ENCODE measurements at regions not wholly inside any gene's neighbourhood (a gene's known extent, or its start where the extent isn't known, plus 50 kb on each side); places are given as distances from the start of the nearest gene placed in this dataset.
A peak's percentile ranks its signal among the peaks of the same experiment; 100 is the strongest.

- Mint-ChIP-seq H3K4me1 (ENCODE audit: low read depth) (peaks cover 19% of the 10 kb centered on the region), H3K27me3 (ENCODE audit: low read depth) (no peaks in the 10 kb centered on the region), H3K4me3 (no peak overlapping the region), H3K36me3 (ENCODE audit: low read depth) (no peaks in the 10 kb centered on the region), H3K27ac (peak overlapping the region; percentile 77), H3K9me3 (no peaks in the 10 kb centered on the region)
- peak; percentile 38 for DNase-seq
- intact Hi-C loops (cut with micrococcal nuclease) = loop anchor here (1.0 to 2.0 kb wide), 3 partner anchors 61 to 125 kb away; no protein-coding TSS in a partner anchor
- CTCF ChIA-PET = no interaction called here
Observed at GRCh38 chr6:149209871-149210775, 107.4 kb upstream of the TAB2 start.

- no peaks in the 10 kb centered on the region for H3K27me3 Mint-ChIP-seq (ENCODE audit: low read depth)
- peak overlapping the region; percentile 77 for H3K27ac Mint-ChIP-seq
- intact Hi-C loops (cut with micrococcal nuclease) = loop anchor here (1.0 to 2.0 kb wide), 4 partner anchors 21 to 126 kb away; no protein-coding TSS in a partner anchor
- CTCF ChIA-PET = interaction anchor here (0.6 kb wide), 1 partner anchor 224 kb away, joined by 6 read pairs; no protein-coding TSS in a partner anchor
- peak; percentile 57 for DNase-seq
- H3K36me3 Mint-ChIP-seq (ENCODE audit: low read depth) = no peaks in the 10 kb centered on the region
- H3K9me3 Mint-ChIP-seq = no peaks in the 10 kb centered on the region
- H3K4me3 Mint-ChIP-seq = no peak overlapping the region
- peaks cover 19% of the 10 kb centered on the region for H3K4me1 Mint-ChIP-seq (ENCODE audit: low read depth)
Observed at GRCh38 chr6:149211046-149211571, 106.4 kb upstream of the TAB2 start.

GRCh38 chr6:149212206-149212605, 105.3 kb upstream of the TAB2 start:
- CTCF ChIA-PET = no interaction called here
- Mint-ChIP-seq H3K4me3 (no peak overlapping the region), H3K9me3 (no peaks in the 10 kb centered on the region), H3K27ac (peak overlapping the region; percentile 33), H3K36me3 (ENCODE audit: low read depth) (no peaks in the 10 kb centered on the region), H3K27me3 (ENCODE audit: low read depth) (no peaks in the 10 kb centered on the region), H3K4me1 (ENCODE audit: low read depth) (peaks cover 25% of the 10 kb centered on the region)
- DNase-seq = peak; percentile 23
- intact Hi-C loops (cut with micrococcal nuclease) = loop anchor here (1.0 to 2.0 kb wide), 4 partner anchors 22 to 179 kb away; no protein-coding TSS in a partner anchor

- H3K4me3 Mint-ChIP-seq = no peak overlapping the region
- intact Hi-C loops (cut with micrococcal nuclease) = loop anchor here (1.0 to 2.0 kb wide), 4 partner anchors 21 to 180 kb away; no protein-coding TSS in a partner anchor
- peak; percentile 53 for DNase-seq
- peaks cover 29% of the 10 kb centered on the region for H3K4me1 Mint-ChIP-seq (ENCODE audit: low read depth)
- H3K27ac Mint-ChIP-seq = no peak overlapping the region
- H3K9me3 Mint-ChIP-seq = no peaks in the 10 kb centered on the region
- CTCF ChIA-PET = interaction anchor here (0.5 kb wide), 1 partner anchor 107 kb away, joined by 3 read pairs; no protein-coding TSS in a partner anchor
- H3K36me3 Mint-ChIP-seq (ENCODE audit: low read depth) = no peaks in the 10 kb centered on the region
- H3K27me3 Mint-ChIP-seq (ENCODE audit: low read depth) = no peaks in the 10 kb centered on the region
Observed at GRCh38 chr6:149212892-149213801, 104.4 kb upstream of the TAB2 start.

- intact Hi-C loops (cut with micrococcal nuclease) = loop anchor here (2.0 kb wide), 2 partner anchors 63 to 181 kb away; no protein-coding TSS in a partner anchor
- Mint-ChIP-seq H3K9me3 (no peaks in the 10 kb centered on the region), H3K4me1 (ENCODE audit: low read depth) (peaks cover 36% of the 10 kb centered on the region), H3K27me3 (ENCODE audit: low read depth) (no peaks in the 10 kb centered on the region), H3K4me3 (no peak overlapping the region), H3K36me3 (ENCODE audit: low read depth) (no peaks in the 10 kb centered on the region), H3K27ac (no peak overlapping the region)
- DNase-seq = no peak
- CTCF ChIA-PET = no interaction called here
Observed at GRCh38 chr6:149213829-149214228, 103.7 kb upstream of the TAB2 start.

- DNase-seq = no peak
- CTCF ChIA-PET = interaction anchor here (0.6 to 2.8 kb wide), 4 partner anchors 9 to 215 kb away, joined by 3 to 11 read pairs (median 3); no protein-coding TSS in a partner anchor
- Mint-ChIP-seq H3K4me1 (ENCODE audit: low read depth) (peaks cover 19% of the 10 kb centered on the region), H3K4me3 (no peak overlapping the region), H3K27ac (no peak overlapping the region), H3K36me3 (ENCODE audit: low read depth) (no peaks in the 10 kb centered on the region), H3K27me3 (ENCODE audit: low read depth) (no peaks in the 10 kb centered on the region), H3K9me3 (no peaks in the 10 kb centered on the region)
- intact Hi-C loops (cut with micrococcal nuclease) = no loop called here
Observed at GRCh38 chr6:149216459-149216858, 101.1 kb upstream of the TAB2 start.

GRCh38 chr6:149217466-149217888, 100.0 kb upstream of the TAB2 start:
- no peak for DNase-seq
- H3K27me3 Mint-ChIP-seq (ENCODE audit: low read depth) = no peaks in the 10 kb centered on the region
- no peak overlapping the region for H3K4me3 Mint-ChIP-seq
- H3K4me1 Mint-ChIP-seq (ENCODE audit: low read depth) = peaks cover 19% of the 10 kb centered on the region
- no peaks in the 10 kb centered on the region for H3K36me3 Mint-ChIP-seq (ENCODE audit: low read depth)
- no peaks in the 10 kb centered on the region for H3K9me3 Mint-ChIP-seq
- CTCF ChIA-PET = interaction anchor here (1.2 kb wide), 1 partner anchor 174 kb away, joined by 3 read pairs; no protein-coding TSS in a partner anchor
- intact Hi-C loops (cut with micrococcal nuclease) = no loop called here
- H3K27ac Mint-ChIP-seq = no peak overlapping the region

- CTCF ChIA-PET = interaction anchor here (0.9 kb wide), 1 partner anchor 213 kb away, joined by 3 read pairs; no protein-coding TSS in a partner anchor
- Mint-ChIP-seq H3K9me3 (no peaks in the 10 kb centered on the region), H3K36me3 (ENCODE audit: low read depth) (no peaks in the 10 kb centered on the region), H3K27ac (peak overlapping the region; percentile 32), H3K4me1 (ENCODE audit: low read depth) (peaks cover 22% of the 10 kb centered on the region), H3K4me3 (no peak overlapping the region), H3K27me3 (ENCODE audit: low read depth) (no peaks in the 10 kb centered on the region)
- DNase-seq = no peak
- intact Hi-C loops (cut with micrococcal nuclease) = no loop called here
Observed at GRCh38 chr6:149218471-149218870, 99.0 kb upstream of the TAB2 start.

- CTCF ChIA-PET = interaction anchor here (0.9 kb wide), 1 partner anchor 213 kb away, joined by 3 read pairs; no protein-coding TSS in a partner anchor
- H3K4me3 Mint-ChIP-seq = no peak overlapping the region
- H3K27ac Mint-ChIP-seq = no peak overlapping the region
Observed at GRCh38 chr6:149218915-149219314, 98.6 kb upstream of the TAB2 start.

GRCh38 chr6:149220882-149221773, 96.4 kb upstream of the TAB2 start:
- no peak overlapping the region for H3K4me3 Mint-ChIP-seq
- no peaks in the 10 kb centered on the region for H3K9me3 Mint-ChIP-seq
- CTCF ChIA-PET = no interaction called here

More at GRCh38 chr6:149218915-149219314, 98.6 kb upstream of the TAB2 start:
- no peaks in the 10 kb centered on the region for H3K27me3 Mint-ChIP-seq (ENCODE audit: low read depth)
- H3K36me3 Mint-ChIP-seq (ENCODE audit: low read depth) = no peaks in the 10 kb centered on the region
- H3K4me1 Mint-ChIP-seq (ENCODE audit: low read depth) = peaks cover 22% of the 10 kb centered on the region
- intact Hi-C loops (cut with micrococcal nuclease) = no loop called here
- no peaks in the 10 kb centered on the region for H3K9me3 Mint-ChIP-seq
- DNase-seq = no peak

GRCh38 chr6:149221774-149222070, 95.8 kb upstream of the TAB2 start:
- no peaks in the 10 kb centered on the region for H3K9me3 Mint-ChIP-seq
- no peak for DNase-seq
- no peak overlapping the region for H3K27ac Mint-ChIP-seq
- no peaks in the 10 kb centered on the region for H3K36me3 Mint-ChIP-seq (ENCODE audit: low read depth)
- H3K4me1 Mint-ChIP-seq (ENCODE audit: low read depth) = peaks cover 21% of the 10 kb centered on the region
- CTCF ChIA-PET = no interaction called here
- no peaks in the 10 kb centered on the region for H3K27me3 Mint-ChIP-seq (ENCODE audit: low read depth)
- no peak overlapping the region for H3K4me3 Mint-ChIP-seq
- intact Hi-C loops (cut with micrococcal nuclease) = no loop called here

More at GRCh38 chr6:149220882-149221773, 96.4 kb upstream of the TAB2 start:
- H3K27ac Mint-ChIP-seq = no peak overlapping the region
- no peaks in the 10 kb centered on the region for H3K36me3 Mint-ChIP-seq (ENCODE audit: low read depth)
- intact Hi-C loops (cut with micrococcal nuclease) = no loop called here
- DNase-seq = no peak
- H3K27me3 Mint-ChIP-seq (ENCODE audit: low read depth) = no peaks in the 10 kb centered on the region
- peaks cover 22% of the 10 kb centered on the region for H3K4me1 Mint-ChIP-seq (ENCODE audit: low read depth)
